Thymus (tissue), 11 donors: ENCODE measurements at regions not wholly inside any gene's neighbourhood (a gene's known extent, or its start where the extent isn't known, plus 50 kb on each side); places are given as distances from the start of the nearest gene placed in this dataset.

Experiments
- DNase-seq, 9 donors: peaks; one replicate each; pipeline ENCODE4 v3.0.0-alpha.2; 2013; ENCODE audit warnings: low spot score in 9 of 9, low read depth in 6 of 9, missing footprints in 1 of 9
- H3K27ac ChIP-seq, 2 donors: one replicate each; pipeline ENCODE4 v1.5.1; 2013; ENCODE audit warnings: control low read depth in 1 of 2, low read depth in 1 of 2, low read length in 1 of 2, mild to moderate bottlenecking in 1 of 2, moderate library complexity in 1 of 2
- H3K27me3 ChIP-seq, 2 donors: one replicate each; pipeline ENCODE4 v1.5.1; 2013; ENCODE audit warnings: low read length in 1 of 2; ENCODE audit not compliant: control insufficient read depth in 2 of 2, insufficient read depth in 1 of 2
- H3K36me3 ChIP-seq, 2 donors: one replicate each; pipeline ENCODE4 v1.5.1; 2013; ENCODE audit warnings: low read length in 1 of 2, mild to moderate bottlenecking in 1 of 2, moderate library complexity in 1 of 2; ENCODE audit not compliant: control insufficient read depth in 2 of 2, insufficient read depth in 2 of 2
- H3K4me1 ChIP-seq, 2 donors: one replicate each; pipeline ENCODE4 v1.5.1; 2013; ENCODE audit warnings: low read length in 2 of 2; ENCODE audit not compliant: control insufficient read depth in 2 of 2, insufficient read depth in 2 of 2
- H3K4me3 ChIP-seq, 2 donors: one replicate each; pipeline ENCODE4 v1.5.1; 2013; ENCODE audit warnings: low read length in 2 of 2, control low read depth in 1 of 2, mild to moderate bottlenecking in 1 of 2
- H3K9me3 ChIP-seq, 2 donors: one replicate each; pipeline ENCODE4 v1.5.1; 2013; ENCODE audit warnings: low read length in 1 of 2, mild to moderate bottlenecking in 1 of 2; ENCODE audit not compliant: control insufficient read depth in 2 of 2, insufficient read depth in 1 of 2
- WGBS: extraction: QIAGEN DNeasy Blood & Tissue Kit; methylation state at CpG from one replicate; pipeline ENCODE4 v1.1.7; 2013; 5-methylcytosine and 5-hydroxymethylcytosine counted together
- donor health status: healthy.

DNA sequence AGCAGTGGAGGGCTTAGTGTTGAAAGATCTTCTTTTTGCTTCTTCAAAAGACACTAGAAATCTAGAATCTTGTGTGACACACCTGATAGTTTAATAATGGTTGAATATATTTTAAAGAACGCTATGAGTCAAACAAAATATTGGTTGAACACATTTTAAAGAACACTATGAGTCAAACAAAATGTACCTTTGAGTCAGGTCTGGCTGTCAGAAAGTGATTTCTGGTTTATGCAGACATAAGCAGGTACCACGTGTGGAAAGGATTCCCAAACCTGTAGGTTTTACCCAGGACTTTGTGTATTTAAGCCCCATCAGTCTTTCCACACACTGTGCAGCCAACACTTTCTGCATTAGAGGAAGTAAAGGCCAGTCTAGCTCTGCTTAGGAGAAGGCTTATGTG lies 366.7 kb upstream of the TENM4 start:
- Histone ChIP-seq H3K4me1 (no peaks in the 10 kb centered on the region), H3K9me3 (peaks cover 0 to 5% of the 10 kb centered on the region in 2 donors), H3K27me3 (no peaks in the 10 kb centered on the region), H3K27ac (no peak overlapping the region), H3K4me3 (no peak overlapping the region), H3K36me3 (no peaks in the 10 kb centered on the region)
- DNase-seq = no peak
- 75% methylated on average over 2 of the region's 2 CpGs for WGBS

DNA sequence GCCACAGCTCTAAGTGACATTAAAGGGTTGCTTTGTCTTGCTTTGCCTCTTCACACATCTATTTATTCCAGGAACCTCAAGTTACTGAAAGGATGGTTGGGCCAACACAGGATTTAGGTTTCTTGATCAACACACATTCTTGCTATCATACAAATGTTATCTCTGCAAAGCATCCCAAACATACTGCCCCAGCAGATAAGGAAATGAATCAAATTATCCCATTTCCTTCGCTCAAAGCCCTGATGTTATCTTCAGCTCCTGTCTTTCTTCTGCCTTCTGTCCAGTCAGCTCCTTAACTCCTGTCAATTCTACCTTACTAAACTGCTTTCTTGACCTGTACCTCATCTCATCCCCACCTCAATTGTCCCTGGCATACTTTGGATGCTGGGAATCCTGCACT lies 355.9 kb upstream of the TENM4 start:
- Histone ChIP-seq H3K4me3 (no peak overlapping the region), H3K9me3 (no peaks in the 10 kb centered on the region), H3K27ac (no peak overlapping the region), H3K4me1 (no peaks in the 10 kb centered on the region), H3K27me3 (no peaks in the 10 kb centered on the region), H3K36me3 (no peaks in the 10 kb centered on the region)
- WGBS = 62% methylated on average over 1 of the region's 1 CpG
- DNase-seq = no peak

DNA sequence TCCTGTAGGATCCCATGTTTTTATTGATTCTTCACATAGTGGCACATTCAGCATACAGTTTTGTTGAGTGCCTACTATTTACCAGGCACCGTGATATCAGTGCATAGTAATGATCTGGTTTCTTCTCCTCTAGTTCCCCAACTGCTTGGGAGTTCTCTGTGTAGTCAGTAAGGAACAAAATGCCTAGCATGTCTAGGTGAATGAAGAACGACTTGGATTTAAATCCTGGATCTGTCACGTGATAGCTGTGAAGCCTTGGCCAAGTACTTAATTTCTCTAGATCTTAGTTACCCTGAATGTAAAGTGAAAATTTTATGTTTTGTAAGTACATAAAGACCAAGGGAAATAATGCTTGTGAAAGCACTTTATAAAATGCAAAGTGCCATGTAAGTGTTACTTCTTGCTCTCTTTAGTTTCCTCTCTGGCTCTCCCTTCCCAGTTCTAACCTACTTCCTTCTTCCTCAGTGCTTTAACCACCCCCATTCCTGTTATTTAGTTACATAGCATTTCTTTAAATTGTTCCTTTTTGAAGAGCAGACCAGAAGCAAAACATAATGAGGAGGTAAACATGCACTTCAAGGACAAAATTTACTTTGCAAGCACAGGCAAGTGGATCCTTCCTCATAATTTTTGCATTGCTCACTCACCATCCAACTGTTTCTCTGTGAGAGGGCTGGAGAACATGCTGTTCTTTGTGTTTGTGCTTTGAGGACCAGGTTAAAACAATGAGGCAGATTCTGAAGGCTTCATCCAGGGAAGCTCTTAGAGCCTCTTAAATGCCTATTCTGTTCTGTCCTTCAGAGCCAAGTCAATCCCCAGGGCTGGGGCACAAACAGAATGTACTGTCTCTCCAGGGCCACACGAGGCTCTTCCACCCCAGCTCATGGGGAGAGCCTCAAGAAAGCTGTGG lies 353.9 kb upstream of the TENM4 start:
- Histone ChIP-seq H3K27me3 (no peaks in the 10 kb centered on the region), H3K36me3 (no peaks in the 10 kb centered on the region), H3K27ac (no peak overlapping the region), H3K4me3 (no peak overlapping the region), H3K4me1 (no peaks in the 10 kb centered on the region), H3K9me3 (no peaks in the 10 kb centered on the region)
- DNase-seq = no peak
- 74% methylated on average over 4 of the region's 4 CpGs for WGBS

DNA sequence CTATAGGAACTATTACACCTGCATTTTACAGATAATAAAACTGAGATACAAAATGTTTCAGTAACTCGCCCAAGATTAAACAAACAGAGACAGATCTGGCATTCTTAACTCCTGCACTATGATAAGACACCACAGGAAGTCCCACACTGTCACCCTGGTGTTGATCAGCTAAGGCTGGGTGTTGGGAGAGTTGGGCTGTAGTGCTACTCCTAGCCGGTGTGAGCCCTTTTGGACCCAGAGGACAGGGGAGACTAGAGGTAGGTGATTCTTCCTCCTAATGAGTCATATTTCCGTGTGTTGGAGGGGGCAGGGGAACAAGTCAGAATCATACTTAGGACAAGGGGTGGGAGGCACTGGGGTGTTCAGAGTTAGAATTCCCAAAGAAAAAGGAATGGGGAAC lies 353.2 kb upstream of the TENM4 start:
- no peak for DNase-seq
- Histone ChIP-seq H3K36me3 (no peaks in the 10 kb centered on the region), H3K4me1 (no peaks in the 10 kb centered on the region), H3K27ac (no peak overlapping the region), H3K4me3 (no peak overlapping the region), H3K27me3 (no peaks in the 10 kb centered on the region), H3K9me3 (no peaks in the 10 kb centered on the region)
- 81% methylated on average over 3 of the region's 3 CpGs for WGBS

DNA sequence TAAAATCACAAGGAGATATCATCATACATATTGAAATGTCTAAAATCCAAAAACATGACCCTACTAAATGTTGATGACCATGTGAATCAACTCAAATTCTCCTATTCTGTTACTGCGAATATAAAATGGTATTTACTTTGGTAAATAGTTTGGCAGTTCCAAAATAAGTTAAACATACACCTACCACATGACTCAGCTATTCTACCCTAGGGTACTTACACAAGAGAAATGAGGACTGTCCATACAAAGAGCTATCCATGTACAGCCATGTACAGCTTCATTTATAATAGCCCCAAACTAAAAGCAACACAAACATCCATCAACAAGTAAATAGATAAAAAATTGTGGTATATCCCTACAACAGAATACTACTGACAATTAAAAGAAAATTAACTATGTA lies 346.1 kb upstream of the TENM4 start:
- Histone ChIP-seq H3K36me3 (no peaks in the 10 kb centered on the region), H3K9me3 (no peaks in the 10 kb centered on the region), H3K27me3 (no peaks in the 10 kb centered on the region), H3K4me1 (no peaks in the 10 kb centered on the region), H3K4me3 (no peak overlapping the region), H3K27ac (no peak overlapping the region)
- WGBS = 92% methylated on average over 1 of the region's 1 CpG
- no peak for DNase-seq

DNA sequence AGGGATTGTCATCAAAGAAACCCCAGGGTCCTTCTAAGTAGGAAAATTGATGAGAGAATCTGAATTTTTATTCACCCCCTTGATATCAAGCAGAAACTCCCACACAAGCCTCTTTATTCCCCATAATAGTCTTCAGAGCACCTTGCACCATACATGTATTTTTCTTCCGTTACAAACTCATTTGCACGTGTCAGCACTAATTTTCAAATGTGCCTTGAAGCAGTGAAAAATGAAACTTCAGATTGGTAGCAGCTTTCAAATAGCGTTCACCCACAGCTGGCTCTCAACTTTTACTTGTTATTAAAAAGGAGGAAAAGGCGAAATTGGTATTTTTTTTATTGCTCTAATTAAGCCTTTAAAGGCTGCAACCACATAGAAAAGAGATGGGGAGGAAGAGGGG lies 343.0 kb upstream of the TENM4 start:
- H3K4me1 ChIP-seq = no peaks in the 10 kb centered on the region
- H3K4me3 ChIP-seq = no peak overlapping the region
- DNase-seq = no peak
- no peak overlapping the region for H3K27ac ChIP-seq
- WGBS = 75% methylated on average over 4 of the region's 4 CpGs
- H3K27me3 ChIP-seq = no peaks in the 10 kb centered on the region
- no peaks in the 10 kb centered on the region for H3K9me3 ChIP-seq
- H3K36me3 ChIP-seq = no peaks in the 10 kb centered on the region

DNA sequence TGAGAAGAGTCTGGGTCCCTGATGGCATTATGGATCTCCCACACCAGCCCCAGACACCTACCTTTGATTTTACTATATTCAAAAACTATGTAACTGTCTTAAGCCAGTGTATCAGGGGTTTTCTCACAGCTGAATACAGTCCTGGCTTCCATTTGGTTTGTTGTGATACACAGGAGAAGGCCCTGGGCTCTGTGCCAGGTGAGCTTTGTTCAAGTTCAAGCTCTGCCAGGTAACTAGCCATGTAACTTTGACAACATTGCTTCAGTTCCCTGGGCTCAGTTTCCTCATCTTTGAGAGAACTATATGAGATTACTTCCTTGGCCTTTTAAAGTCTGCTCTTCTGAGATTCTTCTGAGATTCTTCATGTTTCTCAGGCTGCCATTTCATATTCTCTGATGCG lies 327.5 kb upstream of the TENM4 start:
- no peak overlapping the region for H3K4me3 ChIP-seq
- H3K4me1 ChIP-seq = no peaks in the 10 kb centered on the region
- H3K27ac ChIP-seq = no peak overlapping the region
- DNase-seq = no peak
- no peaks in the 10 kb centered on the region for H3K27me3 ChIP-seq
- WGBS = 2% methylated on average over 1 of the region's 1 CpG
- no peaks in the 10 kb centered on the region for H3K36me3 ChIP-seq
- H3K9me3 ChIP-seq = no peaks in the 10 kb centered on the region

DNA sequence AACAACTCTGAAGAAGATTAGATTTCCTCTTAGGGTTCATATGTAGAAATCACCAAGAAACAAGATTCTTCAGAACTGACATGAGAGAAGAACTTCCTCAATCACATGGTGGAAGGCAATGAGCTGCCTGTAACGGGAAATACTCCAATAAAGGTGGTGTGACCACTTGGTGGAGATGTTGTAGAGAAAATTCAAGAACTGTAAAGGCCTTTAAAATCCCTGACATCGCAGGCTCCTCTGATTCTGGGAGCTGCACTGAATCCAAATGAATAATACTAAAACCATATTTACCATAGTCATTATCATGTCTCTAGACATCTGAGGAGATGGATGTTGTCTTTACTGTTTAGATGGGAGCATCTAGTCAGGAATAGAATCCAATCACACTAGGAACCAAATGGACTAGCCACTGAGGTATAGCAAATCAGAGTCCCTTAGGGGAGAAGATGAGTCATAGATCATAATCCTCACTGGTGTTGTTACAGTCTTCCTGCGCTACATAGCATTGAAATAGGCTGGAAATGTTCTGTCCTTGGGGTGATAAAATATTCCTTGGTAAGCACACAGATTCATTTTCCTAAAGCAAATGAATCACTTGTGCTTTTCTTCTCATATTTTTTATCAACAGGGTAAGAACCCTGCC lies 321.6 kb upstream of the TENM4 start:
- no peak overlapping the region for H3K27ac ChIP-seq
- no peak for DNase-seq
- H3K4me3 ChIP-seq = no peak overlapping the region
- WGBS = 56% methylated on average over 3 of the region's 3 CpGs
- no peaks in the 10 kb centered on the region for H3K9me3 ChIP-seq
- no peaks in the 10 kb centered on the region for H3K4me1 ChIP-seq
- H3K36me3 ChIP-seq = no peaks in the 10 kb centered on the region
- H3K27me3 ChIP-seq = no peaks in the 10 kb centered on the region

DNA sequence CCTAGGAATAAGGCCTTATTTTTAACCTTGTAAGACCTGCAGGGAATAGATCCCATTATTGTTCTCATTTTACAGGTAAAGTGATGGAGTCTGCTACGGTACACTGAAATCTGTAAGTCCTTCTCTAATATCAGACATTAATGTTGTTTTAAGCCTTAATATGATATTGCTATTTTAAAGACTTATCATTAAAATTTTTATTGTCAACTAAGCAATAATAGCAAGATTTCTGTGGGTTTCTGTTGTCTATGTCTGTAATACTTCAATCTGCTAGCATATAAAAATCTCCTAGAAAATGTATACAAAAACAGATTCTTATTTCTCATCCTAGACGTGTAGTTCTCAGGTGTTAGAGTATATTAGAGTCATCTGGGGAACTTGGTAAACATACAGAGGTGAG lies 317.5 kb upstream of the TENM4 start:
- no peaks in the 10 kb centered on the region for H3K4me1 ChIP-seq
- no peaks in the 10 kb centered on the region for H3K9me3 ChIP-seq
- no peak overlapping the region for H3K27ac ChIP-seq
- H3K36me3 ChIP-seq = no peaks in the 10 kb centered on the region
- no peak for DNase-seq
- no peaks in the 10 kb centered on the region for H3K27me3 ChIP-seq
- WGBS = 90% methylated on average over 2 of the region's 2 CpGs
- no peak overlapping the region for H3K4me3 ChIP-seq
